ENCODE measurements at regions not wholly inside any gene's neighbourhood (a gene's known extent, or its start where the extent isn't known, plus 50 kb on each side); places are given as distances from the start of the nearest gene placed in this dataset.

GRCh38 chr7:153370092-153370491 is 610.5 kb downstream of the ACTR3B start:
- 57 to 75% methylated on average over 5 of the region's 5 CpGs for WGBS, 2 donors
- Histone ChIP-seq H3K36me3 (no peaks in the 10 kb centered on the region), H3K4me1 (no peaks in the 10 kb centered on the region), H3K27ac (no peak overlapping the region), H3K4me3 (no peak overlapping the region), H3K27me3 (no peaks in the 10 kb centered on the region), H3K9me3 (peaks cover 0 to 11% (median 5%) of the 10 kb centered on the region in 4 donors)
- TF ChIP-seq EP300 (IDR thresholded peaks at IDR 0.05), result no peak
- no peak for TF ChIP-seq POLR2A (IDR thresholded peaks at IDR 0.05)
- TF ChIP-seq CTCF (IDR thresholded peaks at IDR 0.05), result no peak
- no peak for ATAC-seq (ENCODE audit: low FRiP score in 2 of 2)
- DNase-seq, result no peak

- ATAC-seq (ENCODE audit: low FRiP score in 2 of 2) (no peak), DNase-seq (no peak)
- H3K4me3 ChIP-seq, result no peak overlapping the region
- no peaks in the 10 kb centered on the region for H3K36me3 ChIP-seq
- H3K27me3 ChIP-seq, result no peaks in the 10 kb centered on the region
- H3K27ac ChIP-seq, result no peak overlapping the region
- 77 to 90% methylated on average over 7 of the region's 7 CpGs for WGBS, 2 donors
- peaks cover 0 to 6% (median 1%) of the 10 kb centered on the region in 4 donors for H3K4me1 ChIP-seq
- TF ChIP-seq POLR2A (IDR thresholded peaks at IDR 0.05) (no peak), EP300 (IDR thresholded peaks at IDR 0.05) (no peak), POLR2AphosphoS5 (IDR thresholded peaks at IDR 0.05) (no peak), CTCF (IDR thresholded peaks at IDR 0.05) (no peak)
- no peaks in the 10 kb centered on the region for H3K9me3 ChIP-seq
These were observed 621.1 kb downstream of the ACTR3B start for GRCh38 chr7:153380636-153381035.

GRCh38 chr7:153381275-153382040 is 621.9 kb downstream of the ACTR3B start:
- Histone ChIP-seq H3K4me3 (no peak overlapping the region), H3K27me3 (no peaks in the 10 kb centered on the region), H3K4me1 (peaks cover 0 to 6% (median 1%) of the 10 kb centered on the region in 4 donors), H3K27ac (no peak overlapping the region), H3K9me3 (no peaks in the 10 kb centered on the region), H3K36me3 (no peaks in the 10 kb centered on the region)
- WGBS, 2 donors, result 11 to 15% methylated on average over 13 of the region's 13 CpGs
- ATAC-seq (ENCODE audit: low FRiP score in 2 of 2), result peak; percentile 61 to 85
- DNase-seq, result peak in 1 of 2 donors; percentile 34
- no peak for TF ChIP-seq POLR2AphosphoS5 (IDR thresholded peaks at IDR 0.05)
- peak; percentile 34 to 76 (median 64) for TF ChIP-seq CTCF (IDR thresholded peaks at IDR 0.05)
- no peak for TF ChIP-seq EP300 (IDR thresholded peaks at IDR 0.05)

- ATAC-seq (ENCODE audit: low FRiP score in 2 of 2) (peak in 1 of 2 donors; percentile 77), DNase-seq (no peak)
- H3K27me3 ChIP-seq, result no peaks in the 10 kb centered on the region
- WGBS, 2 donors, result 74 to 87% methylated on average over 8 of the region's 8 CpGs
- H3K9me3 ChIP-seq, result no peaks in the 10 kb centered on the region
- no peak overlapping the region for H3K4me3 ChIP-seq
- H3K36me3 ChIP-seq, result no peaks in the 10 kb centered on the region
- H3K4me1 ChIP-seq, result peaks cover 0 to 6% (median 1%) of the 10 kb centered on the region in 4 donors
- TF ChIP-seq POLR2A (IDR thresholded peaks at IDR 0.05), result no peak
- no peak for TF ChIP-seq EP300 (IDR thresholded peaks at IDR 0.05)
- no peak for TF ChIP-seq POLR2AphosphoS5 (IDR thresholded peaks at IDR 0.05)
- TF ChIP-seq CTCF (IDR thresholded peaks at IDR 0.05), result no peak
- H3K27ac ChIP-seq, result no peak overlapping the region
These were observed 623.1 kb downstream of the ACTR3B start for GRCh38 chr7:153382641-153383101.

GRCh38 chr7:153383781-153384180 is 624.2 kb downstream of the ACTR3B start:
- Histone ChIP-seq H3K27me3 (no peaks in the 10 kb centered on the region), H3K27ac (no peak overlapping the region), H3K4me3 (no peak overlapping the region), H3K9me3 (no peaks in the 10 kb centered on the region), H3K36me3 (no peaks in the 10 kb centered on the region), H3K4me1 (peaks cover 0 to 6% (median 1%) of the 10 kb centered on the region in 4 donors)
- ATAC-seq (ENCODE audit: low FRiP score in 2 of 2) (no peak), DNase-seq (no peak)
- TF ChIP-seq EP300 (IDR thresholded peaks at IDR 0.05), result no peak
- no peak for TF ChIP-seq POLR2AphosphoS5 (IDR thresholded peaks at IDR 0.05)
- no peak for TF ChIP-seq CTCF (IDR thresholded peaks at IDR 0.05)
- TF ChIP-seq POLR2A (IDR thresholded peaks at IDR 0.05), result no peak
- WGBS, 2 donors, result 42 to 53% methylated on average over 1 of the region's 1 CpG
